ENCODE measurements at regions not wholly inside any gene's neighbourhood (a gene's known extent, or its start where the extent isn't known, plus 50 kb on each side); places are given as distances from the start of the nearest gene placed in this dataset.

DNA sequence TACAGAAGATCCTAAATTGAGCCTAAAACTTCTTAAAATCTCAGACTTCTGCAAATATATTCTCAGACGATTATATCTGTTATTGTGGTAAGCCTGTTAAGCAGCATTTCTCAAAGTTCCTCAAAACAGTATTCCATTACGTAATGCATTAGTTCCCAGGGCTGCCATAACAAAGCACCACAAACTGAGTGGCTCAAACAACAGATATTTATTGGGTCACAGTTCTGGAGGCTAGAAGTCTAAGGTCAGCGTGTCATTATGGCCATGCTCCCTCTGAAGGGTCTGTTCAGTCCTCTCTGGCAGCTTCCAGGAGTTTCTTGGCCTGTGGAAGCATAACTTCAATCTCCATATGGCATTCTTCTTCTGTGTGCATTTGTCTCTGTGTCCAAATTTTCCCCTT is 103.5 kb upstream of the ST6GALNAC5 start:
- no peak for DNase-seq (ENCODE audit: low read depth)

DNA sequence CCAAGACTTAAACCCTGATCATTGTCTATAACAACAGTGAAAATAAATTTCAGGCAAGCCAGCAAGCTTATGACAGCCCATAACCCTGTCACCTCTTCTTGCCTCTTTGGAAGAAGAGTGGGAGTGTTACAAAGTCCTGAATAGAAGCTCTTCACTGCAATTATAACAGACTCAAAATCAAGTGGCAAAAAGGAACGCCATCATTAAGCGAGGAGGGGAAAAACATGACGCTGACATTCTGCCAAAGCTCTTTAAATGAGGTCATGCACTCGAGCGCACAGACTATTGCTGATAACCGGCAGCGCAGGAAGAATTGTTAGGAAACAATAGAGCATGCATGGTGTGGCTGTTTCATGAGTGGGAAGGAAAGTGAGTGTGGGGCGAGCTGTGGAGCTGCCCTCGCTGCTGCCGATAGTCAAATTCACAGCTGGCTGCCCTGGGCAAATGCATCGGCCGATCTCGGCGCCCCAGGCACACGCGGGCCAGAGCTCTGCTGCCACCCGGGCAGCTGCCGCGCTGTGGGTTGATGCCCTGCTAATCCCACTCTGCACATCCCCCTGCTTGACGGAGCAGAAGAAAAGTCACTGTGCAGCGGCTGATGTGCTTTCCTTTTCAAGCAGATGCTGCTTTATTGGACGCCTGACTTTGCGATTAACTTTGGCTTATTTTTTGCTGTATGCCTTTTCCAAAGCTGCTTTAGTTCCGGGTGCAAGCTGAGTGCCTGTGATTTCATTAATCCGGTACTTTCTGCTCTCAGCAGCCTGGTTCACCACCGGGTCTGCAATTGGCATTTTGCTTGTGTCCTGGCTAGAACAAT is 102.4 kb upstream of the ST6GALNAC5 start:
- DNase-seq (ENCODE audit: low read depth): peak; percentile 11

GRCh38 chr1:76766381-76766780 is 100.9 kb upstream of the ST6GALNAC5 start:
- DNase-seq (ENCODE audit: low read depth): no peak

DNA sequence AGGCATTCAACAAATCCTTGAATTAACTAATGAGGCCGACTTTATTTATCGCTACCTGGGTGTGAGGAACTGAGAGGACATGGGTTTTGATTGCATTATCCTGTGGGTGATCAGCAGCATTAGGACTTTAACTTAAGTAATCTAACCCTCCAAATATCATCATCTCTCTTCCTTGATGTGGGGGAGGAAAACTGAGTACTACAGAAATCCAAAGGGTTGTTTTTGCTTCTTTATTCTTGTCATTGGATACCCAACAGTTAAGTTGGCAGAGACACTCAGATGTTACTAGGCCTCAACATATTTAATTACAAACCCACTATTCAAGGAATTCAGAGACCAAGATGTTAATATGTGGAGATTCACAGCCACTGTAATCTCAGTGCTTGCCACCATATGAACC is 97.4 kb upstream of the ST6GALNAC5 start:
- no peak for DNase-seq (ENCODE audit: low read depth)

DNA sequence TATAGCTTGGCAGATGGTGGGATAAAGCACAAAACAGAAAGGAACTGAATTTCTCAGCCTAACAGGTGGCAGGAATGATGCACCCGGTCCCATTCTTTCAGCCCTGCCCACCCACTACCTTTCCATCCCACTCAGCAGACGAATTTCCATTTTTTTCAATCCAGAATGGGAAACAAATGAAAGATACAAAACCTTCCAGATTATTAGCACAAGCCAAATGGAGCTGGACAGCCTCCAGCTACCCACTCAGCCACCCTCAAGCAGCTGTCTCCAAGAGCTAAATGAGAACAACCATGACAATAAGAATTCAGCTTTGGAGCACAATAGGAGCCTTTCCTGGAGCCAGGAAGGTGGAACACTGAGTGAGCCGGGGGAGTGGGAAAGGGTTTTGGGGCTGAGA is 96.3 kb upstream of the ST6GALNAC5 start:
- no peak for DNase-seq (ENCODE audit: low read depth)

- DNase-seq (ENCODE audit: low read depth): no peak
These were observed 85.8 kb upstream of the ST6GALNAC5 start for GRCh38 chr1:76781447-76781846.

DNA sequence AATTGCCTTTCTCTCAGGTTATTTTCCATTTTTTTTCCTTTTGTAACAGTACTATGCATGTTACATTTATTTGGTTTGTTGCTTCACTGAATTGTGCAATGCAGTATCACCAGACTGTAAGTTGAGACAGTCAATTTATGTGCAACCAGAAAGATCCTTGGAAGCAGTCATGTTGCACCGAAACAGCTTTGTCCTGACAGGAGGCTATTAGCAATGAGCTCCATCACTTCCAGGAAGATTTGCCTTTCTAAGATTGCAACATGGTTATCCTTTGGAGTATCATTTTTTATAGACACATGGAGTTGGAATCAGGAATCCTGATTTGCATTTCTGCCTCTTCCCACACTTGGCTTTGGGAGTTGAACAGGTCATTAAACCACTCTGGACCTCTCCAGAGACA is 84.5 kb upstream of the ST6GALNAC5 start:
- DNase-seq (ENCODE audit: low read depth): no peak

DNA sequence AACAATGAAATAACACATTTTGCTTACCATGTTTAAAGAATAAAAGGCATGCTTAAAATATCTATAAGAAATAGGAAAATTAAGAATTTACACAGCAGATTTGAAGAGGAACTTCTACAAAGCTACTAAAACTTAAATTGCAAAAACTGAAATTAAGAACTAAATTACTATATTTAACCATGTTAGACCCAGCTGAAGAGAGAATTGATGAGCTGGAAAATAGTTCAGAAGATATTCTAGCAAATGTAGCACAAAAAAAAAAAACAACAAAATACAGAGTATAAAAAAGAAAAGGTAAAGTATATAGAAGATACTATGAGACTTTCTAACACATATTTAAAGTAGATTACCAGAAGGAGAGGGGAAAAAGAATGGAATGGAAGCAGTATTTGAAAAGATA is 82.8 kb upstream of the ST6GALNAC5 start:
- DNase-seq (ENCODE audit: low read depth): no peak

DNA sequence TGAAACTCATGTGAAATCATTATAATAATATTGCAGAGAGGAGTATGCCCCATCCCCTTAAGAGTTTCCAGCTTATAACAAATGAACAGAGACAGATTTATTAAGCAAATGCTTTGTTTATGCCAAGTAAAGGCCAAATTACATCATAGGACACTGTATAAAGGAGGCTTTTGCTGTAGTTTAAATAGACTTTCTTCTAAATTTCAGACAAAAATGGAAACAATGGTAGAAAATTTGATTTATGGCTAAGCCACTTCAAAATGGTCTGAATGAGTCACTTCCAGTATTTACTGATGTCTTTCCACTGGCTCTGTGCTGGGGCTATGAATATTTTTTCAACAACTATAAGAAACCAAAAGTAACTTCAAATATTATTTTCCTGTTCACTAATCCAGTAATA is 81.1 kb upstream of the ST6GALNAC5 start:
- DNase-seq (ENCODE audit: low read depth): peak; percentile 14

- no peak for DNase-seq (ENCODE audit: low read depth)
These were observed 73.7 kb upstream of the ST6GALNAC5 start for GRCh38 chr1:76793594-76793993.

DNA sequence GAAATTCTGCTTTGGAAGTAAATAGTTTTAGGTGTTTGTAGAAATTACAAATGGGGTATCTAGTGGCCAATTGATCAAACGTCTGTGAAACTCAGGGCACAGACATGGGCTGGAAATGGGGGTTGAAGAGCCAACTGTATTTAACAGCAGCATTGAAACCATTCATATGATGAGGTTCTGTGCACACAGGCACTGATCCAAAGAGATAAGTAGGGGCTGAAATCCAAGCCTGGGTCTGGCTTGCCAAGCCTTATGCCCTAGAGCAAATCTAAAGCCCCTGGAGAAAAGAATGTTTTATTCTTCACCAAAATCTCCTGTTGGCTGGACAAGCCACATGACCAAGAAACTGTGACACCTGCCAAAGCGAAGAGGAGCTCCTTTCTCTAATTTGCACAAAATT is 67.6 kb upstream of the ST6GALNAC5 start:
- no peak for DNase-seq (ENCODE audit: low read depth)

DNA sequence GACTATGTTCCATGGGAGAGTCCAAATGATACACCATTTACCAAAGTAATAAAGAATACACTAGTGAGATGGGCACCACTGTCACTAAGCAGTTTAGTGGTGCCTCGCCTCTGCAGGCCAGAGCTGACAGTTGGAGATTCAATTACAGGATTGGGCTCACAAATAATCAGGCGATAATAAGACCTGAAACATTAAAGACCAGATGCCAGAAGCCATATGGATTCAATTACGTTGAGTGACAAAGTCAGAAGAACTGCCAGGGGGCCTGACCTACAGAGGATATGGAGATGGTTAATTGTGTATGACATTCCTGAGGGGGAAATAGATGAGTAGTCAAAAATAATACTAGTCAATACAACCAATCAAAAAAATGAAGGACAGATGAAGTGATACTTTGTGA is 65.2 kb upstream of the ST6GALNAC5 start:
- no peak for DNase-seq (ENCODE audit: low read depth)

GRCh38 chr1:76807543-76808260 is 59.6 kb upstream of the ST6GALNAC5 start:
- DNase-seq (ENCODE audit: low read depth): no peak

Data from M059J (cell line).